Hematopoietic multipotent progenitor cell treated with erythropoietin and hydrocortisone succinate and interleukin-3 and kit ligand, for 15 days (in vitro differentiated cells): ENCODE measurements at regions not wholly inside any gene's neighbourhood (a gene's known extent, or its start where the extent isn't known, plus 50 kb on each side); places are given as distances from the start of the nearest gene placed in this dataset.

ENCODE experiments used
- DNase-seq: peaks from one replicate; pipeline ENCODE4 v3.0.0-alpha.2; 2015; ENCODE audit warnings: low spot score

GRCh38 chr11:122176651-122177050 is 60.6 kb upstream of the BLID start:
- DNase-seq = no peak

GRCh38 chr11:122175306-122175705 is 59.3 kb upstream of the BLID start:
- DNase-seq = no peak

- DNase-seq = no peak
Measured at GRCh38 chr11:122173587-122173986, 57.6 kb upstream of the BLID start.

GRCh38 chr11:122173074-122173450 is 57.0 kb upstream of the BLID start:
- DNase-seq = no peak

GRCh38 chr11:122172352-122173073 is 56.5 kb upstream of the BLID start:
- DNase-seq = no peak

- DNase-seq = no peak
Measured at GRCh38 chr11:122170815-122171475, 54.9 kb upstream of the BLID start.

GRCh38 chr11:122168218-122168617 is 52.2 kb upstream of the BLID start:
- DNase-seq = no peak

- no peak for DNase-seq
Measured at GRCh38 chr11:122167100-122167499, 51.1 kb upstream of the BLID start.

- DNase-seq = no peak
Measured at GRCh38 chr11:122165607-122166371, 49.8 kb upstream of the BLID start.
